WI38 (cell line): ENCODE measurements at regions not wholly inside any gene's neighbourhood (a gene's known extent, or its start where the extent isn't known, plus 50 kb on each side); places are given as distances from the start of the nearest gene placed in this dataset.

Source experiments
- H3K4me3 ChIP-seq: 2 replicates; pipeline ENCODE4 v1.5.1; 2011; ENCODE audit warnings: low read depth, mild to moderate bottlenecking, control low read depth, low read length
- TF ChIP-seq, protein P1 (sequence below): IDR thresholded peaks from 2 replicates; pipeline ENCODE4 v1.5.1; 2012; ENCODE audit warnings: low read depth, mild to moderate bottlenecking, control low read depth, low read length

DNA sequence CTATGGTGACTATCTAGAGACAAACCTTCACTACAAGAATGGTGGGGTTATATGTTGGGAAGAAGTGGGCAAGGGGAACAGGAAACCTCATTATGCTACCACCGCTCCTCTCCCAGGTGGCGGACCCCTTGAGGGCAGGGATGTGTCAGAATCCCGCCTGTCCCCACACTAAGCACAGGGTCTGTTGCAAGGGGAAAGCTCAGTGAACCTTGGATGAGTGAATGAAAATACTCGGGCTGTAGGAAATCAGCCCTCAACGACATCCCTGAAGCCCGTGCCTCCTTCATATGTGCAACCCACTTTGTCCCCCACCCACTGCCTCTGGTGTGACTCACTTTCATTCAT lies 68.2 kb upstream of the AMPD3 start:
- no peak overlapping the region for H3K4me3 ChIP-seq
- TF ChIP-seq, protein P1, sequence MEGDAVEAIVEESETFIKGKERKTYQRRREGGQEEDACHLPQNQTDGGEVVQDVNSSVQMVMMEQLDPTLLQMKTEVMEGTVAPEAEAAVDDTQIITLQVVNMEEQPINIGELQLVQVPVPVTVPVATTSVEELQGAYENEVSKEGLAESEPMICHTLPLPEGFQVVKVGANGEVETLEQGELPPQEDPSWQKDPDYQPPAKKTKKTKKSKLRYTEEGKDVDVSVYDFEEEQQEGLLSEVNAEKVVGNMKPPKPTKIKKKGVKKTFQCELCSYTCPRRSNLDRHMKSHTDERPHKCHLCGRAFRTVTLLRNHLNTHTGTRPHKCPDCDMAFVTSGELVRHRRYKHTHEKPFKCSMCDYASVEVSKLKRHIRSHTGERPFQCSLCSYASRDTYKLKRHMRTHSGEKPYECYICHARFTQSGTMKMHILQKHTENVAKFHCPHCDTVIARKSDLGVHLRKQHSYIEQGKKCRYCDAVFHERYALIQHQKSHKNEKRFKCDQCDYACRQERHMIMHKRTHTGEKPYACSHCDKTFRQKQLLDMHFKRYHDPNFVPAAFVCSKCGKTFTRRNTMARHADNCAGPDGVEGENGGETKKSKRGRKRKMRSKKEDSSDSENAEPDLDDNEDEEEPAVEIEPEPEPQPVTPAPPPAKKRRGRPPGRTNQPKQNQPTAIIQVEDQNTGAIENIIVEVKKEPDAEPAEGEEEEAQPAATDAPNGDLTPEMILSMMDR: no peak

DNA sequence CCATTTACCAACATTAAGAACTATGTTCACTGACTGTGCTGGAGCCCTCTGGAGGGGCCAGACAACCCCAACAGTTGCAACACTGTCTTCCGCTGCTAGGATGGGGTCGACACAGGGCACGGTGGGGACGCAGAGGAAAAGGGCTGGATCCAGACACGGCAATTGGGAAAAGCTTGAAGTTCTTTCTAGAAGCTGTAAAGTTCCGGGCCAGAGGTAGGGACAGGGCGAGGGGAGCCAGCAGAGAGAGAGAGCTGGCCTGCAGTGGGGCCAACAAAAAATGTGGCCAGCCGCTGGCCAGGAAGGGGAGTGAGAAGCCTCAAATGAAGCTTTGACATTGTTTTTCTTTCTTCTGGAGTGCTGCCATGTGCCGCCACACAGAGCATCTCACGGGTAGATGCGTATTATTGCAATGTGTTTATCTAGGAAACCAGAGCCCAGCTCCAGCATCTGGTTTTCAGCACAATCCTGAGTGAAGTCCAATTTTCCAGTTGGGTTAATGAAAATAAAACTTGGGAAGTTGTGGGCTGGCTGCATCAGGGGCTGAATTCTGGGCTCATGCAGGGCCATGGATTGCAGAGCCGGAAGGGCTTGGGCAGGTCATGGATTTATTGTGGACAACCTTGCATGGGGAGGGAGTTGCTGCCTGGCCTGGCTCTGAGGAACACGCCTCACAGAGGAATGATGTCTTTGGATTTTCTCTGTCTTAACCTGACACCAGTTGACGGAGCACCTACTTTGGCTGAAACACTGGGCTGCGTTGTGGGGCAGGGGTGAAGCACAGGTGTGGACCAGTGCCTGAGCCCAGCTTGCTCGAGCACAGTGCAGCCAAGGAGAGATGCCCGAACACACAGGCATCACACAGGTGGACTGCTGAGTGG lies 67.6 kb upstream of the AMPD3 start:
- TF ChIP-seq, protein P1: no peak

DNA sequence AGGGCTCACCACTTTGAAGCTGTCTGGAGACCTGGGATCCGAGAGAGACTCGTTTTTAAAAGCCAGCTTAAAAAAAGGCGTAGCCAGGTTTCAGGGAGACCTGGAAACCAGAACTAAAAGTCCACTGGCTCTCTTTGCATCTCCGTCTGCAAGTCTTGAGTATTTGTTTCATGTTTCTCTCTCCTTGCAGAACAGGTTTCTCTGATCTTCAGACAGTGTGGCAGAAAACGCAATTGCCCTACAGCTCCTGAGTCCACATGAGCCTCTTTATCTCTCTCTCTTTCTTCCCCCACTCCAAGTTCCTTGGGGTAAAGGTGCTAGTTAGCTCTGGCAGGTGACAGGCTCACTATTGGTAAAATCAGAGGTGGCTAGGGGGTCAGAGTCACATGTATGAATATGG lies 67.0 kb upstream of the AMPD3 start:
- H3K4me3 ChIP-seq: no peak overlapping the region
- TF ChIP-seq, protein P1: no peak

More for the DNA sequence above, 67.6 kb upstream of the AMPD3 start:
- no peak overlapping the region for H3K4me3 ChIP-seq

- TF ChIP-seq, protein P1: no peak
- H3K4me3 ChIP-seq: no peak overlapping the region
Measured at GRCh38 chr11:10388574-10388973, 66.5 kb upstream of the AMPD3 start.

DNA sequence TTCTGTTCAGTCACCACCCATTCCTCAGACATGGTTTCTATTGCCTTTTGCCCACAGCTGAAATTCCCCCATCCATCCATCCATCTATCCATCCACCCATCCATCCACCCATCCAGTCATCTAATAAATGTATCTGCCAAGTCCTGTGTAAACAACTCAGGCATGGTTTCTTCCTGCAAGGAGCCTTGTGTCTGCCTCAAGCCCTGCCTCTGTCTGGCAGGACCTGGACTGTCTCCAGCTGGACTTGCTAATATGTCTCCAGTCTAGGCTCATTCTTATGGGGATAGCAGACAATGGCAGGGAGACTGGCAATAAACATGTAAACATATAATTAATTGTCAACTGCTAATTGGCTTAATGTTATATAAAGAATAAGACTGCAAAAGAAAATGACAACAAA lies 64.7 kb upstream of the AMPD3 start:
- no peak overlapping the region for H3K4me3 ChIP-seq
- TF ChIP-seq, protein P1: no peak

GRCh38 chr11:10392095-10393079 lies 62.7 kb upstream of the AMPD3 start:
- TF ChIP-seq, protein P1: no peak
- no peak overlapping the region for H3K4me3 ChIP-seq
